H1 (cell line): ENCODE measurements at regions not wholly inside any gene's neighbourhood (a gene's known extent, or its start where the extent isn't known, plus 50 kb on each side); places are given as distances from the start of the nearest gene placed in this dataset.

ENCODE experiments used
- BACH1 ChIP-seq: IDR thresholded peaks from 2 replicates; pipeline ENCODE4 v1.6.1; 2012; ENCODE audit warnings: low read length, improper control_type of control experiment

GRCh38 chr12:92571169-92571568 lies 131.6 kb upstream of the PLEKHG7 start (continued):
- TF ChIP-seq BACH1, result no peak
